Right atrium auricular region (tissue), 2 donors: ENCODE measurements at regions not wholly inside any gene's neighbourhood (a gene's known extent, or its start where the extent isn't known, plus 50 kb on each side); places are given as distances from the start of the nearest gene placed in this dataset.

Experiments used
- DNase-seq: peaks from one replicate; pipeline ENCODE4 v3.0.0-alpha.2; 2019; ENCODE audit warnings: low spot score
- H3K27ac ChIP-seq, 2 donors: fragments of 200-600 bp; sonication (generic); 1 replicate in 1 of 2; 2 replicates in 1 of 2; pipeline ENCODE4 v1.5.1; 2016 to 2019
- H3K27me3 ChIP-seq, 2 donors: fragments of 200-600 bp; sonication (generic); one replicate each; pipeline versions ENCODE4 v1.5.1 to v1.6.0; 2017 to 2019
- H3K36me3 ChIP-seq: fragments of 200-600 bp; sonication (generic); one replicate; pipeline ENCODE4 v1.5.1; 2016
- H3K4me1 ChIP-seq, 2 donors: fragments of 200-600 bp; sonication (generic); one replicate each; pipeline versions ENCODE4 v1.5.1 to v1.6.0; 2017 to 2019
- H3K4me3 ChIP-seq, 2 donors: fragments of 200-600 bp; sonication (generic); 1 replicate in 1 of 2; 2 replicates in 1 of 2; pipeline ENCODE4 v1.5.1; 2017 to 2019; ENCODE audit warnings: mild to moderate bottlenecking in 1 of 2, moderate library complexity in 1 of 2
- H3K9me3 ChIP-seq, 2 donors: fragments of 200-600 bp; sonication (generic); one replicate each; pipeline ENCODE4 v1.5.1; 2019
- TF ChIP-seq, protein P1 (sequence below), 2 donors: fragments of 200-600 bp; sonication (generic); IDR thresholded peaks; one replicate each; pipeline ENCODE4 v1.5.1; 2019; ENCODE audit warnings: antibody characterized with exemption in 2 of 2

DNA sequence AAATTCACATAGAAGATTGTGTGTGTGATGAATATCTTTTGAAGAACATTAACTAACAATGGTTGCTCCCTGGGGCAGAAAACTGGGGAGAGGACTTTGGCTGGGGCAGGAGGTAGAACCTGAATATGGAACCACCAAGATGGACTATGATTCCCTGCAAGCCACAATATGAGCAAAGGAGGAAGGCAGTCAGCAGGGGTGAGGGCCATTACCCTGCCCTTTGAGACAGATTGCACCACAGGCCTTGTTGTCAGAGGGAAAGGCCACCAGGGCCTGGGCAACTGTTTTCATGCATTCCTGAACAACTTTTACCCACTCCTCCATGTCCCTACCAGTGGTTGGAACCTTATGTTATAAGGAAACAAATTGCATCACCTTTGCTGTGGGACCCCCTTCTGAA is 670.1 kb upstream of the POM121L12 start:
- Histone ChIP-seq H3K27ac (no peak overlapping the region), H3K27me3 (no peaks in the 10 kb centered on the region), H3K4me3 (no peak overlapping the region), H3K36me3 (no peaks in the 10 kb centered on the region), H3K4me1 (no peaks in the 10 kb centered on the region), H3K9me3 (no peaks in the 10 kb centered on the region)
- no peak for DNase-seq
- TF ChIP-seq, protein P1, sequence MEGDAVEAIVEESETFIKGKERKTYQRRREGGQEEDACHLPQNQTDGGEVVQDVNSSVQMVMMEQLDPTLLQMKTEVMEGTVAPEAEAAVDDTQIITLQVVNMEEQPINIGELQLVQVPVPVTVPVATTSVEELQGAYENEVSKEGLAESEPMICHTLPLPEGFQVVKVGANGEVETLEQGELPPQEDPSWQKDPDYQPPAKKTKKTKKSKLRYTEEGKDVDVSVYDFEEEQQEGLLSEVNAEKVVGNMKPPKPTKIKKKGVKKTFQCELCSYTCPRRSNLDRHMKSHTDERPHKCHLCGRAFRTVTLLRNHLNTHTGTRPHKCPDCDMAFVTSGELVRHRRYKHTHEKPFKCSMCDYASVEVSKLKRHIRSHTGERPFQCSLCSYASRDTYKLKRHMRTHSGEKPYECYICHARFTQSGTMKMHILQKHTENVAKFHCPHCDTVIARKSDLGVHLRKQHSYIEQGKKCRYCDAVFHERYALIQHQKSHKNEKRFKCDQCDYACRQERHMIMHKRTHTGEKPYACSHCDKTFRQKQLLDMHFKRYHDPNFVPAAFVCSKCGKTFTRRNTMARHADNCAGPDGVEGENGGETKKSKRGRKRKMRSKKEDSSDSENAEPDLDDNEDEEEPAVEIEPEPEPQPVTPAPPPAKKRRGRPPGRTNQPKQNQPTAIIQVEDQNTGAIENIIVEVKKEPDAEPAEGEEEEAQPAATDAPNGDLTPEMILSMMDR (IDR thresholded peaks at IDR 0.05) = no peak

DNA sequence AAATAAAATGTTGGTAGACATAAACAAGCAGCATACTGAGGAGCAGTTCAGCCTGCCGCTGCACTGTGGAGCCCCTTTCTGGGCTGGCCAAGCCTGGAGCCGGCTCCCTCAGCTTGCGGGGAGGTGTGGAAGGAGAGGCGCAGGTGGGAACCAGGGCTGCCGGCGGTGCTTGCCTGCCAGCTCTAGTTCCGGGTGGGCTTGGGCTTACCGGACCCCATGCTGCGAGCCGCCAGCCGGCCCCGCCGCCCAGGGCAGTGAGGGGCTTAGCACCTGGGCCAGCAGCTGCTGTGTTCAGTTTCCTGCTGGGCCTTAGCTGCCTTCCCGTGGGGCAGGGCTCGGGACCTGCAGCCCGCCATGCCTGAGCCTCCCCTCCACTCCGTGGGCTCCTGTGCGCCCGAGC is 672.9 kb upstream of the POM121L12 start:
- no peak for DNase-seq

DNA sequence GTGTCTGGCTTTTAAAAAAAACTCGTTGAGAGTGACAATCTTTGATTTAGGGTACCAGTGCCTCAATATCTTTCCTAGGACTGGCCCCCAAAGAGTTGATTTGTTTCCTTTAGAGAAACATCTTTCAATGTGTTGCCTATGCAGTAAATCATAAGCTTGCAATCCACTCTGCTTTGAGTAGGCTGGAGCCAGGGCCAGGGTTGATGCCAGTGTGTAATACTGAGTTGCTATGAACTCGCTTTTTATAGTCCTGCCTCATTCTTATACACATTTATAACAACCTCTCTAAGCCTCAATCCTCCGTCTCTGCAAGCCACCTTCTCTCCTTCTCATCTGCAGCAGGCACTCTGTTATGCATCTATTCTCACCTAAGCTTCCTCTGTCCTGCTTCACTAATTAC is 674.9 kb upstream of the POM121L12 start:
- H3K9me3 ChIP-seq = no peaks in the 10 kb centered on the region
- TF ChIP-seq, protein P1 (IDR thresholded peaks at IDR 0.05) = no peak
- H3K36me3 ChIP-seq = no peaks in the 10 kb centered on the region
- DNase-seq = no peak
- H3K27me3 ChIP-seq = no peaks in the 10 kb centered on the region
- no peaks in the 10 kb centered on the region for H3K4me1 ChIP-seq
- H3K4me3 ChIP-seq = no peak overlapping the region
- no peak overlapping the region for H3K27ac ChIP-seq

More for the DNA sequence above, 672.9 kb upstream of the POM121L12 start:
- Histone ChIP-seq H3K27me3 (no peaks in the 10 kb centered on the region), H3K4me1 (no peaks in the 10 kb centered on the region), H3K27ac (no peak overlapping the region), H3K9me3 (no peaks in the 10 kb centered on the region), H3K4me3 (no peak overlapping the region), H3K36me3 (no peaks in the 10 kb centered on the region)
- TF ChIP-seq, protein P1 (IDR thresholded peaks at IDR 0.05) = no peak

DNA sequence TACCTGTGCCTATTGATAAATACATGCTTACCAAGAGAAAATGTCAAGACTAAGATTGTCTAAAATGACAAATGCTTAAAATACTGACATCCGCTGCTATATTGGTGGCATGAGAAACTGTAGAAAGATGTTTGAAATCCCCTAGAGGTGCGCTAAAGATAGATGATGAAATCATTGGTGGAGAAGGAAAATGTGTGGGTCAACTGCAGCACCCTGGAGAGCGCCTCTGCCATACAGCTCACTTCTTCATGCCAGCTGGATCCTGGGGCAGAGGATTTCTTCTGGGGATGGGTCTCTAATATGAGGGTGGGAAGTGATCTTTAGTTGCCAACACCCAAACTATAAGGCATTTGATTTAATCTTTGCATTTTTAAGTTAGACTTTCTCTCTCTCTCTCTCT is 680.4 kb upstream of the POM121L12 start:
- no peak for DNase-seq
- Histone ChIP-seq H3K27me3 (no peaks in the 10 kb centered on the region), H3K4me1 (no peaks in the 10 kb centered on the region), H3K9me3 (no peaks in the 10 kb centered on the region), H3K27ac (no peak overlapping the region), H3K4me3 (no peak overlapping the region), H3K36me3 (no peaks in the 10 kb centered on the region)
- TF ChIP-seq, protein P1 (IDR thresholded peaks at IDR 0.05) = no peak

DNA sequence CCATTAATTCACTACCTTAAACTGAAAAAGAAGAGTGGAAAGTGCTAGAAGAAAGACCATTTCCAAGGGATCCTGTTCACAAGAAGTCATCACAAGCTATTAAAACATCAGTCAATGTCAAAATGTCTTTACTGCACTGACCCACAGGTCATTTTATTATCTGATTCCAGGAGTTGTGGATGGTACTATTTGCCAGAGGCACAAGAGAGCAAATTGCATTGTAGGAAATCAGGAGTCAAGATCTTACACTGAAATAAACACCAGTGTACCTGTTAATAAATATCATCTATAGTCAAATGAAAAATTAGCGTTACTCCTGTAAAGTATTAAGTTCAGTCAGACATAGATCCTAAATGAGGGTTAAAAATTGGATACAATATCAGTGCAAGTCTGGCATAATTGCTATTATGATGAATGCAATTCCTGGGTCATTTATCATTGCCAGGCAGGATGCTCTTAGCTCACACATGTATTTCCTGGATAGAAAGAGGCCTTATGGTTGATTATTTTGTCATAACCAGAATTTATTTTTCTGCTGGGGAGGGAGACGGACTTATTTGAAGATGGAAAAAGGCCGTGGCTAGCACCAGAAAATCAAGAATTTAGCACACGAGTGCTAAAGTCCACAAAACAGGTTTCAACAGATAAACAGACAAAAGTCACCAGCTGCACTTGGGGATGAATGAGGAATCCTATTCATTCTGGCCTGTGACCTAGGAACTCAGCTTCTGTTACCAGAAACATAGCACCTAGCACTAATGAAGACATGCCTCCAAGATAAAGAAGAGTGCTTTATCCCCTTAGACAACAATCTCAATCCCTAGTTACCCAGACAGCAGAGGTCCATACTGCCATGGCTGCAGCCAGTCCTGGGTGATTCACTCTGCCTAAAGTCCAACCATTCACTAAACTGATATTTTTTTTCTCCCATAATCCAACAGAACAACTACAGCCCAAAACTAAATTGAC is 683.1 kb upstream of the POM121L12 start:
- no peak overlapping the region for H3K27ac ChIP-seq
- H3K4me3 ChIP-seq = no peak overlapping the region
- TF ChIP-seq, protein P1 (IDR thresholded peaks at IDR 0.05) = no peak
- no peaks in the 10 kb centered on the region for H3K36me3 ChIP-seq
- no peaks in the 10 kb centered on the region for H3K9me3 ChIP-seq
- no peak for DNase-seq
- no peaks in the 10 kb centered on the region for H3K27me3 ChIP-seq
- no peaks in the 10 kb centered on the region for H3K4me1 ChIP-seq
